ENCODE measurements at regions not wholly inside any gene's neighbourhood (a gene's known extent, or its start where the extent isn't known, plus 50 kb on each side); places are given as distances from the start of the nearest gene placed in this dataset.

GRCh38 chr4:67397931-67398330, 147.4 kb downstream of the CENPC start (continued):
- TF ChIP-seq, protein P1, sequence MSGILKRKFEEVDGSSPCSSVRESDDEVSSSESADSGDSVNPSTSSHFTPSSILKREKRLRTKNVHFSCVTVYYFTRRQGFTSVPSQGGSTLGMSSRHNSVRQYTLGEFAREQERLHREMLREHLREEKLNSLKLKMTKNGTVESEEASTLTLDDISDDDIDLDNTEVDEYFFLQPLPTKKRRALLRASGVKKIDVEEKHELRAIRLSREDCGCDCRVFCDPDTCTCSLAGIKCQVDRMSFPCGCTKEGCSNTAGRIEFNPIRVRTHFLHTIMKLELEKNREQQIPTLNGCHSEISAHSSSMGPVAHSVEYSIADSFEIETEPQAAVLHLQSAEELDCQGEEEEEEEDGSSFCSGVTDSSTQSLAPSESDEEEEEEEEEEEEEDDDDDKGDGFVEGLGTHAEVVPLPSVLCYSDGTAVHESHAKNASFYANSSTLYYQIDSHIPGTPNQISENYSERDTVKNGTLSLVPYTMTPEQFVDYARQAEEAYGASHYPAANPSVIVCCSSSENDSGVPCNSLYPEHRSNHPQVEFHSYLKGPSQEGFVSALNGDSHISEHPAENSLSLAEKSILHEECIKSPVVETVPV (CRISPR knock-in tag; IDR thresholded peaks at IDR 0.05): no peak

DNA sequence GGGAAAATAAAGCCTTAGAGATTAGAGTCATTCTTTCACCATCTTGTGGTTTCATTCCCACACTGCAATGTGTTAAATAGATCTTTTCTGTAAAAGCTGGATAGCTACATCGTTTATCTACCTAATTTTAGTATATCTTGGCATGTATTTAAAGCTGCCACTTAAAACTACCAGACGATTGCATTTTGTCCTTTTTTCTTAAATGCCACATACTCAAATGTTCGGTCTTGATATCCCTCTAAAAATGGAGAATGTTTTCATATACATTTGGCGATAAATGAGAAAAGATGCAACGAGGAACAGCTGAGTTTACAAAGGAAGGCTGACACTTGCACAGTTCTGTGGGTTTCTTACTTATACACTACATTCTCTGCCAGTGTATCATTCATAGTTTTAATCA, 148.3 kb downstream of the CENPC start:
- TF ChIP-seq ZC3H10 (CRISPR knock-in tag; IDR thresholded peaks at IDR 0.05) (no peak), ZFP30 (CRISPR knock-in tag; IDR thresholded peaks at IDR 0.05) (no peak), ARNTL (CRISPR knock-in tag; IDR thresholded peaks at IDR 0.05; ENCODE audit: borderline replicate concordance, low read depth) (no peak), ESRRG (CRISPR knock-in tag; IDR thresholded peaks at IDR 0.05) (no peak), ISL1 (CRISPR knock-in tag; IDR thresholded peaks at IDR 0.05) (no peak)
- TF ChIP-seq, protein P1 (CRISPR knock-in tag; IDR thresholded peaks at IDR 0.05): no peak
- no peak for ATAC-seq

GRCh38 chr4:67396008-67396407, 149.3 kb downstream of the CENPC start:
- no peak for TF ChIP-seq ZC3H10 (CRISPR knock-in tag; IDR thresholded peaks at IDR 0.05)
- TF ChIP-seq ZFP30 (CRISPR knock-in tag; IDR thresholded peaks at IDR 0.05): no peak
- no peak for TF ChIP-seq ZFP3 (CRISPR knock-in tag; IDR thresholded peaks at IDR 0.05)
- no peak for TF ChIP-seq ZNF70 (CRISPR knock-in tag; IDR thresholded peaks at IDR 0.05)
- TF ChIP-seq, protein P2, sequence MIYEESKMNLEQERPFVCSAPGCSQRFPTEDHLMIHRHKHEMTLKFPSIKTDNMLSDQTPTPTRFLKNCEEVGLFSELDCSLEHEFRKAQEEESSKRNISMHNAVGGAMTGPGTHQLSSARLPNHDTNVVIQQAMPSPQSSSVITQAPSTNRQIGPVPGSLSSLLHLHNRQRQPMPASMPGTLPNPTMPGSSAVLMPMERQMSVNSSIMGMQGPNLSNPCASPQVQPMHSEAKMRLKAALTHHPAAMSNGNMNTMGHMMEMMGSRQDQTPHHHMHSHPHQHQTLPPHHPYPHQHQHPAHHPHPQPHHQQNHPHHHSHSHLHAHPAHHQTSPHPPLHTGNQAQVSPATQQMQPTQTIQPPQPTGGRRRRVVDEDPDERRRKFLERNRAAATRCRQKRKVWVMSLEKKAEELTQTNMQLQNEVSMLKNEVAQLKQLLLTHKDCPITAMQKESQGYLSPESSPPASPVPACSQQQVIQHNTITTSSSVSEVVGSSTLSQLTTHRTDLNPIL (CRISPR knock-in tag; IDR thresholded peaks at IDR 0.05; ENCODE audit: low read depth): no peak
- TF ChIP-seq ZNF565 (CRISPR knock-in tag; conservative IDR thresholded peaks at IDR 0.05; ENCODE audit: low read depth): no peak
- TF ChIP-seq OSR1 (CRISPR knock-in tag; IDR thresholded peaks at IDR 0.05): no peak
- no peak for ATAC-seq

DNA sequence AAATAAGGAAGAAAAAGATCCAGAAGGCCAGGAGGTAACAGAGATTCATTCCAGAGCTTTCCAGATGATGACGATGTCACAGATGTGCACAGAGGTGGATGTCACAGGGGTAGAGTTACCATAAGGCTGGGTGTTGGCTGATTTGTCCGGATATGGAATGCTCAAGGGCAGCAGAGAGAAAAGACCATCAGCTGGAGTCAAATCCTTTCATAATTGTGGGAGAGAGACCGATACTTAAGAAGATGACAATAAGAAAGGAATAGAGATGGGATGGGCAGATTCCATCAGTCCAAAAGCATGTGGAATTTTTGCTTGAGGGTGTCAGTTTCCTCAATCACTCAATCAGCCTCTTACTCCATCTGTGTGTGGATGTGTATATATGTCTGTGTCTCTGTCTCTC, 150.4 kb downstream of the CENPC start:
- TF ChIP-seq TSHZ2 (CRISPR knock-in tag; IDR thresholded peaks at IDR 0.05): no peak
- no peak for TF ChIP-seq ZFP30 (CRISPR knock-in tag; IDR thresholded peaks at IDR 0.05)
- no peak for TF ChIP-seq BACH2 (CRISPR knock-in tag; IDR thresholded peaks at IDR 0.05; ENCODE audit: borderline replicate concordance)
- no peak for TF ChIP-seq PATZ1 (CRISPR knock-in tag; IDR thresholded peaks at IDR 0.05; ENCODE audit: borderline replicate concordance)
- no peak for TF ChIP-seq ZNF70 (CRISPR knock-in tag; IDR thresholded peaks at IDR 0.05)
- no peak for TF ChIP-seq RARB (CRISPR knock-in tag; IDR thresholded peaks at IDR 0.05)
- ATAC-seq: no peak

DNA sequence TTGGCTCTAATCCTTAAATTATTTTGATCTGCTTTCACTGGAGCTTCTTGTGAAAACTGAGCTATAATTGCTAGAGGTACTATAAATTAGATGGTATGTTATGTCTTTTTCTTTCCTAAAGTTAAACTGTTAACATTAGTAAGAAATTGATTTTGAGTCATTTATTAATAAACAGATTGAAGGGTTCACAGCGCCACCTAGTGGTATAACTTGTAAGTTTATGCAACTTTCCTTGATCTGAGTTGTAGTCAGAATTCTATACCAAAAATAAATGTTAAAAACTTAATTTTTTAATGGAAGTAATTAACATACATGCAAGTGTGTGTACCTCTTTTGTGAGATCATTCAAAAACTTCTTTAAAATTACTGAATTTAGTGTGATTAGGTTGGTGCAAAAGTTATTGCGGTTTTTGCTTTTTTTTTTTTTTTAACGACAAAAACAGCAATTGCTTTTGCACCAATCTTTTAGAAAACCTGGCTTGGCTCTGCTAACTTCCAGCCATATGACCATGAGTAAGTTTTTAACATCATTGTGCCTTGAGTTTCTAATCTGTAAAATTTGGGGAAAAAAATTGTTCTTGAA, 151.5 kb downstream of the CENPC start:
- no peak for ATAC-seq
- no peak for TF ChIP-seq ESRRG (CRISPR knock-in tag; IDR thresholded peaks at IDR 0.05)
- TF ChIP-seq ZFP30 (CRISPR knock-in tag; IDR thresholded peaks at IDR 0.05): no peak
- TF ChIP-seq, protein P1 (CRISPR knock-in tag; IDR thresholded peaks at IDR 0.05): no peak
- TF ChIP-seq ZNF70 (CRISPR knock-in tag; IDR thresholded peaks at IDR 0.05): no peak
- no peak for TF ChIP-seq ARNTL (CRISPR knock-in tag; IDR thresholded peaks at IDR 0.05; ENCODE audit: borderline replicate concordance, low read depth)
- TF ChIP-seq OSR1 (CRISPR knock-in tag; IDR thresholded peaks at IDR 0.05): no peak
- TF ChIP-seq PATZ1 (CRISPR knock-in tag; IDR thresholded peaks at IDR 0.05; ENCODE audit: borderline replicate concordance): no peak
- no peak for TF ChIP-seq CSDC2 (CRISPR knock-in tag; IDR thresholded peaks at IDR 0.05)
- no peak for TF ChIP-seq SNAI2 (CRISPR knock-in tag; IDR thresholded peaks at IDR 0.05)
- no peak for TF ChIP-seq TCF4 (CRISPR knock-in tag; IDR thresholded peaks at IDR 0.05; ENCODE audit: borderline replicate concordance)
- no peak for TF ChIP-seq ZFP3 (CRISPR knock-in tag; IDR thresholded peaks at IDR 0.05)
- TF ChIP-seq ZNF565 (CRISPR knock-in tag; conservative IDR thresholded peaks at IDR 0.05; ENCODE audit: low read depth): no peak
